GM18519 (cell line): ENCODE measurements at regions not wholly inside any gene's neighbourhood (a gene's known extent, or its start where the extent isn't known, plus 50 kb on each side); places are given as distances from the start of the nearest gene placed in this dataset.
"Not testable (repeated sequence)": the region's sequence is repeated elsewhere in the genome, so short reads cannot be mapped to it uniquely, and the experiment has no call there.

Experiments used
- ATAC-seq: cut with Tn5 transposase; IDR thresholded peaks from one replicate; pipeline ENCODE4 v1.9.1; 2021; ENCODE audit warnings: mild to moderate bottlenecking, moderate library complexity; ENCODE audit not compliant: unreplicated experiment, low FRiP score

DNA sequence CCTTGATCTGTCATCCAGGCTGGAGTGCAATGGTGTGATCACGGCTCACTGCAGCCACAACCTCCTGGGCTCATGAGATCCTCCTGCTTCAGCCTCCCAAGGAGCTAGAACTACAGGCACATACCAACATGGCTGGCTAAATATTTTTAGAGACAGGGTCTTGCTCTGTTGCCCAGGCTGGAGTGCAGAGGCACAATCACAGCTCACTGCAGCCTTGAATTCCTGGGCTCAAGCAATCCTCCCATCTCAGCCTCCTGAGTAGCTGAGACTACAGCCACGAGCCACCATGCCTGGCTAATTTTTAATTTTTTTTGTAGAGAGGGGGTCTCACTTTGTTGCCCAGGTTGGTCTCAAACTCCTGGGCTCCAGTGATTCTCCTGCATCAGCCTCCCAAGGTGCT, 106.3 kb upstream of the ZNF536 start:
- ATAC-seq, result not testable (repeated sequence)

DNA sequence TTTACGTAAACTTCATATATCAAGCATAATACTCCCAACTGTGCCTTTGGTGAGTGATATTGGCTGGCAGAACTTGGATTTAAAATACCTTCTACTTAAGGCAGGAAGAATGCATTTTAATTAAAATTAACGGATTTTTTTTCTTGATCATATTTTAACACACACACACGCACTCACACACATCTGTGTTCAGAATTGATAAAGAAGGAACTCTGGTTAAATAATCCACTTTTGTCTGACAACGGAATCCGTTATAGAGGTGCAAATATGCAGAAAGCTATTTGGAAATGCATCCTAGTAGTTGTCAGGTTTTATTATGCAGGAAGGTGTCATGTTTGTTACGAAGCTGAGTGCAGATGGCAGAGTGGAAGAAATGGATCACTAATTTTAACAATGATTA, 105.5 kb upstream of the ZNF536 start:
- ATAC-seq, result no peak

DNA sequence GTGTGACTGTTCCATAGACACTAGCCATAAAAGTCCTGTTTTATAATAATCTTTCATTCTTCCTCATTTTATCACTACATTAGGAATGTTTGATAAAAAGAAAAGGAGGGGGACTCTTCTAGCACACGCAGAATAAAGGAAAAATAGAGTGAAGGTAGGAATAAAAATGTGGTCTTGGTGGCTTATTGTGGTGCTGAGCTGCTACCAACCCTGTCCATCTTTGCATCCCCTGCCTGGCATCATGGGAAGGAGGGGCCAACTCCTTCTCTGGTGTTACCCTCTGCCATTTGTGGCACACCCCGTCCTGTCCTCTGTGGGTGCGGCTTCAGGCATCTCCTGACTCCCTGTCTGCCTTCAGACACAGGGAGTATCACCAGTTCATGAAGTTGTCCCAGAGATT, 104.9 kb upstream of the ZNF536 start:
- no peak for ATAC-seq

DNA sequence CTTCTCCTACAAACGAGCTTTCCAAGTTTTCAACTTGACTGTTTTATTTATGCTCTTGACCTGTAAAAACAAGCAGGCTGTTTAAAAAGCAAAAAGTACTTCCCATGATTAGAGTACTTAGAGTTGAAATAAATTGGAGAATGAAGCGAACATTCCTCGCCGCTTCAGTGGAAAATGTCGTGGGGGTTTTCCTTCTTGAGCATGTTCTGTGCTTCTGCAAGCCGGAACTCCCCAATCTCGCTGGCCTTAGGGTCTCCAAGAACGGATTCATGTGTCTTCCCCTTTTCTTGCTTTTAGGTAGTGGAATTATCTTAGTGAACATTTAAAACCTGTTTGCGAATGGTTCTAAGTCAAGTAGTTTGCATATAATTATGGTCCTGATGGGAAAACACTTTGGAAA, 103.6 kb upstream of the ZNF536 start:
- no peak for ATAC-seq

DNA sequence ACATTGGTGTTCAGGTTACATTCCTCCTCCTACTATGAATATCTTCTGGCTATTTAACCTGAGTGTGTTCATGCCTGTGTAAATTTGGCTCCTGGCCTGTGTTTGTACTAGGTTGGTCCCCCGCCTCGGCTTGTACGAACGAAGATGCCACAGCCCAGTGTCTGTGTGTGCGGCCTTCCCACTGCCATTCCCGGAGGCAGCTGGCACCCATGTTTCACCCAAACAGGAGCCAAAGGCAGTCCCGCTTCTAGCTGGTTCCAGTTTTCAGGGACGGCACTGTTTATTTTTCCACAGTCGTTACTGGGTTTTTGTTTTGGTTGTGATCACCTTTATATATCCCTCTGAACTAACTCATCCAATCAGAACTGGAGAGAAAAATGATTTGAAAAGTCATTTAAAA, 102.5 kb upstream of the ZNF536 start:
- ATAC-seq, result no peak

DNA sequence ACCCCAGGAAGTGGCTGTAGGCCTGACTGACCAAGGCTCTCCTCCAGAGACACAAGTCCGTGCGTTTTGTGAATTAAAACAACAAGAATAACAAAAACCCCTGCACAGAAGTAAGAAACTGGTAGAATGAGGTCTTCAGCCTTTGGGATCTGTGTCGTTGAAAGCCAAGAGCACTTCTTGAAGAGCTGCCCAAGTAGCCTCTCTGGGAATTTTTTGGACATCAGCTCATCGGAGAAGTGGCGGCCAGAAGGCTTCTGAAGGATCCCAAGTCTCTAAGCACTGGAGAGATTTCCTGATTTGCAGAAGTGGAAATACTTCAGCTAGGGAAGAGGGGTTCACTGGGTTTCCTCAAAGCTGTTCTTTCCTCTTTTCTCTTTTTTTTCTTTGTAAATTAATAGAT, 100.4 kb upstream of the ZNF536 start:
- no peak for ATAC-seq

DNA sequence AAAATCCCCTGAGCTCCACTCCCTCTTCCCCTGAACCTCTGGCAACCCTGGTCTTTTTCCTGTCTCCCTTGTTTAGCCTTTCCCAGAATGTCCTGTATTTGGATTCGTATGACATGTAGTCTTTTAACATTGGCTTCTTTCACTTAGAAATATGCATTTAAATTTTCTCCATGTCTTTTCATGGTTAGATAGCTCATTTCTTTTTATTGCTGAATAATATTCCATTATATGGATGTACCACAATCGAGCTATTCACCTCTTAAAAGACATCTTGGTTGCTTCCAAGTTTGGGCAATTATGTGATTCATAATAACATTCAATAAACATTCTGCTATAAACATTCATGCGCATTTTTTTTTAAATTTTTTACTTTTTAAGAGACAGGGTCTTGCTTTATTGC, 99.6 kb upstream of the ZNF536 start:
- no peak for ATAC-seq

DNA sequence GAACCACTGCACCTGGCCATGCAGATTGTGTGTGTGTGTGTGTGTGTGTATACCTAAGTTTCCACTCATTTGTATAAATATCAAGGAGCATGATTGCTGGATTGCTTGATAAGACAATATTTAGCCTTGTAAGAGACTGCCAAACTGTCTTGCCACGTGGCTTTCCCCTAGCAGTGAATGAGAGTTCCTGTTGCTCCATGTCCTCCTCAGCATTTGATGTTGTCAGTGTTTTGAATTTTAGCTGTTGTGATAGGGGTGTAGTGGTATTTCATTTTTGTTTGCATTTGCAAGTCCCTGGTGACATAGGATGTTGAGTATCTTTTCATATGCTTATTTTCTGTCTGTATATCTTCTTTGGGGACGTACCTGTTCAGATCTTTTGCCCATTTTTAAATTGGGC, 99.0 kb upstream of the ZNF536 start:
- ATAC-seq, result no peak

DNA sequence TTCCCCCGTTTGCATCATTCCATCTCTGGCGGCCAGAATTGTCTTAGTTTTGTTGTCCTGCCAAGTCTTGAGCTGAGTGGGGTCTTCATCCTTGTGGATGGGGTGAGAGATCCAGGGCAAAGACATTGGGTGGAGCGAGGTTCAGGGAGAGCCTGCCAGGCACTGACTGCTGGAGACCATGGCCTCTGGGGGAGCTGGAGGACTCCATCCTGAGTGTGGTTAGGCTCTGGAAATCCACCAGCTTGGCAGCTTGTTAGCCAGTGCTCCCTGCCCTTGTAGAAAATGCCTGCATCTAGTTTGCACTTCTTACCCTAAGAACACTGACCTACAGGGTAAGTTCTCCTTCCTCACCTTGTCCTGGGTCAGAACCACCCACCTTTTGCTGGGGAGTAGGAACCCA, 97.2 kb upstream of the ZNF536 start:
- ATAC-seq, result no peak

DNA sequence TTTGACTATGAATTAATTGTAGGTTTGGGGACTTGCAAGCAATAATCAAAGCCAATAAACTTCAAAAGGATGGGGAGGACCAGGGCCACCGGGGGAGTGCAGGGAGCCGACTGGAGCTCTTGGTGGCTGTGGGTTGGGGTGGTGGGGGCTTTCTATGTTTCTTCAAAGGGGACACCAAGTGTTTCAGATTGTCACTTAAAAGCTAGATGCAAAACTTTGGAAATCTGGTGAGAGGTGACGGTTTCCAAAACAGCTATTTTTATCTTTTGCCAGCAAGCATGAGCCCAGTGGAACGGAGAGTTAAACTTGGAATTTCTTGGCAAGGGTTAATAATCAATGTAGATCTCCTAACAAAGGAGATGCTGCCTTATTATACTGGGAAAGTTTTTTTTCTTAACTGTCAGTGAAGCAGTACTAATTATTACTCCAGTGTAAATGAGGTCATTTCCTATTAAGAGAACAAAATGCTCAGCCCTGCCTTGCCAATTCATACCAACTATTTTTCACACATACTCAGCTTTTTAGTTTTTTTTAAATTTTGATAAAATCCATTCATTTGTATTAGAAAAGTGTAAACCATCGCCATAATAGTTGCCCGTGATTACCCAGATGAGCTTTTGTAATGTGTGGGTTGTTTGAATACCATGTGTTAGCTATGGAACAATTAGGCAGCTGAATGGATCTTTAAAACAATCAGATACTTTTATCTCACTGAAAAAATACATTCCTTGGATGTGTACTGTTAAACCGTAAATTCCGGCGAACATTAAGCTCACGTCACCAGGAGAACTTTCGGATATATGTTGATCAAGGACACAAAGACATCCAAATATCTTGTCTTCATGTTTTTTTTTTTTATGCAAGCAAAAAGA, 95.9 kb upstream of the ZNF536 start:
- no peak for ATAC-seq

DNA sequence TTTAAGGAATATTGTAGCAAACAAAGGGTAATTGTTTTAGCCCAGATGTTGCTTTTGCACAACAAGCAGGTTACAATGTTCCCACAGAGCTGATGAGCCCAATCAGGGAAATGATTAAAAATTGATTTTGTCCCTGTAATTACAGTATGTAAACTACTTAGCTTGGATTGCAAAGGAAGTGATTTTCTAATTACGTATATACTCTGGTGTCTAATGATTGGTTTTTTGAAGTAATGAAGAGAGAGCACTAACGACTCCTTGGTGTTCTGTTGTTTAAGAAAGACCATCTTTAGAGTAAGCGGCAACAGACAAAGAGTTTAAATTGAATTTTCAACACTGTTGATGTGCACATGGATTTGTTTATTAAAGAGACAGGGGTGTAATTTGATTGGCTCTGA, 95.3 kb upstream of the ZNF536 start:
- ATAC-seq, result no peak

DNA sequence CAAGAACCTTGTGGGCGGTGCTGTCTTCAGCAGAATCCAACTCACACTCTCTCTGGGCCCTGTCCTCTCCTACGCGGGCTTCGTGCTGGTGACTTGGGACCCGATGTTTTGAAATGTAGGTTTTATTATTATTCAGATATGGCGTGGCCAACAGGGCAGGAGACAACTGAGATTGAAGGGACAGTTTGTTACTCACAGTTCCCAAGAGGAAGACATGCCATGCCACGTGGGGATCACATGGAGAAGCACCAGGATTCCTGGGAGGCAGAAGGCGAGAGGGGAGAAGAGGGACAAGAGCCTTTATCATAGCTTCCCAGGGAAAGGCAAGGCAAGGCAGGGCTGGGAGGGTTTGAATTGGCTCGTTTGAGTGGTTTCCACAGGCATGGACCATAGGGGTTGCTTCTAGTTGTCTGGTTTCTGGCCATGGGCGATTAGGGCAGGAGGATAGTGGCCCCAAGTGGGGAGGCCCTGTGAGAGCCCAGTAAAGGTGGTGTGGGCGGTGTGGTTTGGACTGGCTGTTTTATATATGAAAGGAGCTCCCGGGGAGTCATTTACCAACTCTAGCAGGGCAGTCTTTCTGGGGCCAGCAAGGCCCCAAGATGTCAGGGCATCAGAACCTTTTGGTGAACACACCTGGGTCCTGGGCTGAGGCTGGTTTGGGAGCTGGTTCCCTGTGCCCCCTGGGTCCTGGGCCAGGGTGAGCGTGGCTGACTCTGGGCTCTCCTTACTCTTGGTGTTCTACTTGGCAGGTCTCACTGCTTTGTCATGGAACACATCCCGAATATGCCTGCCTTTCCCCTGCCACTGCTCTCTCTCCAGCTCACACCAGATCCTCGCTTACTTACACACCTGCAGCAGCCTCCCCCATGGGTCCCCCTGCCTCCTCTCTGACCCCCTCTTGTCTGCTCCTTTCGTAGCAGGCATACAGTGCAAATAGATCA, 94.0 kb upstream of the ZNF536 start:
- no peak for ATAC-seq

DNA sequence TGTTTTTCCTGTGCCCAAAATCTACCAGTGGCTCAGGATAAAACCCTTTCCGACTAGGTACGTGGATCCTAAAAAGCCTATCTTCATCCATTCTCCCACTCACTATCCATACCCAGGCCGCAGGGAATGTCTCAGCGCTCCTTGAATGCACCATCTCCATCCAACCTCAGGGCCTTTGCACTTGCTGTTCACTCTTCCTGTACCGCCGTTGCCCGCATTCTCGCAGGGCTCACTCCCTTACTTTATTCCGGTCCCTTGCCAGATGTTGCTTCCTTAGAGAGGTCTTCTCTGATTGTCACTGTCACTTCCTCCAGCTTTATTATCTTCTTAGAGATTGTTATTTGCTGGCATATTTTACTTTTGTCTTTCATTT, 93.3 kb upstream of the ZNF536 start:
- no peak for ATAC-seq

DNA sequence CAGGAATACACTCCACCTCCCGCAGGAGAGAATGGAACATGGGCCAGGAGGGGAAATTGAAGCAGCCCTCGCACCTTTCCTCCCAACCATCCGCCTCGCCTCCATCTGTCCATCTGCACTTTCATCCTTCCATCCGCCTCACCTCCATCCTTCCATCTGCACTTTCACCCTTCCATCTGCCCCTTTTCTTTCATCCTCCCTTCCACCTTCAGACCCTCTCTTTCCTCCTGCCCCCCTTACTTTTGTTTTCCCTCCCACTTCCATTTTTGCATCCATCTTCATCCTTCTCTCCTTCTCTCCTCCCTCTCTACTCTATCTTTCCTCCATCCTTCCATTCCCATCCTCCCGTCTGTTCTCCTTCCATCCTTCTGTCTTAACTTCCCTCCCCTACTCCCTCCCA, 92.2 kb upstream of the ZNF536 start:
- ATAC-seq, result no peak

DNA sequence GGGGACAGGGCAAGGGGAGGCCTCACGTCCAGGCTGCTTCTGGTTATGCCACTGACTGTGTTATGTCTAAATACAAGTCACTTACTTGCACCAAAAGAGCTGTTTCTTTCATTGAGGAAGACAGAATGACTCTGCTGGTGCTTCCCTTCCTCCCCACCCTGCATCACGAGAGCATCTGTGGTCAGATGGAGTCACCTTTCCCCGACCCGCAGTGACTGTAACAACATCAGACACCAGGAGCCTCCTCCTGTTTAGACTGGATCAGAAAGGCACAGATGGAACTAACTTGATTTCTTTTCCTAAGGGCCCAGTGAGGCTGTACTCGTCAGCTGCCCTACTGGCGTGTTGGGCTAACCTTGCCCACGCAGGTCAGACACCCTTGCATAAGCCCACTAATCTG, 90.3 kb upstream of the ZNF536 start:
- no peak for ATAC-seq

DNA sequence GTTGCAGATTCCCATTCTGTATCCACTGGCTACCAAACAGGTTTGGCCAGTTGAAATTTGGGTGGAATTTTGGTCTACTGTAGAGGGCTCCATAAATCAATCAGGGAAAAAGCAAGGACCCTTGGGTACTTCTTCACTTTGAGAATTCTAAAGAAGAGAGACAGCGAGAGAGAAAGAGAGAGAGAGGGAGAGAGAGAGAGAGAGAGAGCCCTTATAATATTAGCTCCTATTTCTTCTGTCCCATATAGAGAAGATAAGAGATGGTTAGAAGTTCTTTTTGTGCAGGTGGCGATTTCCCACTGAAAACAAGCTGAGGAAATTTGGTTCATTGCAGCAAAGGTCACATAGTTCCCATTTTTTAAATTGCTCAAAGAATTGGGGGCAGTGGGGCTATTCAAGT, 88.6 kb upstream of the ZNF536 start:
- no peak for ATAC-seq

DNA sequence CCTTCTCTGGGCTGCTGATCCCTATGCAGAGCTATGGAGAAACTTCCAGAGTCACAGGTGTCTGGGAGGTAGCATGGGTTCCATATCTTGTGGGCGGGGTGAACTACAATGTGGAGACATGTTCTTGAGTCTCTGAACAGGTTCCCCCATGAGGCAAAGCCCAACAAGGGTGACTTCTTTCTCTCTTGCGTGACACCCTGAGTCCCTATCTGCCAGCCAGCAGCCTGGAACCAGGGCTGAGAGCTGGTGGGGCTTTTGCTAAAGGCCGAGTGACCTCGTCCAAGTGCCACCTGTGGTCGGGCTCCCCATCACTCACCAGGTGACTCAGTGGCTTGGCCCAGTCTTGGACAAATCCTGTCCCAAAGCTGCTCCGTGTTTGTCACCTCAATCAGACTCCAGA, 88.0 kb upstream of the ZNF536 start:
- ATAC-seq, result no peak

DNA sequence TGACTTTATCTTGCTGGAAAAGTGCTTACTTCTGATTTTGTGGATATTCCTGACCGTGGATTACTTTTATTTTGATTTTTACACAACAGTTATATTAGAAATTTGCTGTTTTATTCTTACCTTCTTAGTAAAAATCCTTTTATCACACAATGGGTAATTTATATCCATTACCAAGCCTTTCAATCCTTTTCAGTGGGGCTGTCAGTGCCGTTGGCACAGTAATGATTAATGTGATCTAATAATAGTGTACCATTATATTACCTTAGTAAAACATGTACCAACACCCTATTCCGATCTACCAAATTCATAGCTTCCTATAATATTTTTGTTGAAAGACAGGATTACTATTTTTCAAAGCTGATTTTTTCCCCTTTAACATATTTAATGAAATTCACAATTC, 87.3 kb upstream of the ZNF536 start:
- ATAC-seq, result no peak

DNA sequence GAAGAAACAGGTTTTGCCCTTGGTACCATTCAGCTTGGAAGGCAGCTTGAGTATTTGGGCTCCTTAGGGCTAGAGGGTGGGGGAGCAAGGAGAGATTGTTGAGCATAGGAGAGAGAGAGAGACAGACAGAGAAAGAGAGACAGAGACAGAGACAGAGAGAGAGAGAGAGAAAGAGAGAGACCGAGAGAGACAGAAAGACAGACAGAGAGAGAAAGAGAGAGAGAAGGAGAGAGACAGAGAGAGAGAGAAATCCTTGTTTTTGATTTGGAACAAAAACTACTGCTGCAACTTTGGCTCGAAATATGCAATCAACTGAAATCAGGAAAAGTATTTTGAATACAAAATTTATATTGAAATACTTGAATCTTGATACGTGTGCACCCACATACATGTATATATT, 85.8 kb upstream of the ZNF536 start:
- no peak for ATAC-seq

DNA sequence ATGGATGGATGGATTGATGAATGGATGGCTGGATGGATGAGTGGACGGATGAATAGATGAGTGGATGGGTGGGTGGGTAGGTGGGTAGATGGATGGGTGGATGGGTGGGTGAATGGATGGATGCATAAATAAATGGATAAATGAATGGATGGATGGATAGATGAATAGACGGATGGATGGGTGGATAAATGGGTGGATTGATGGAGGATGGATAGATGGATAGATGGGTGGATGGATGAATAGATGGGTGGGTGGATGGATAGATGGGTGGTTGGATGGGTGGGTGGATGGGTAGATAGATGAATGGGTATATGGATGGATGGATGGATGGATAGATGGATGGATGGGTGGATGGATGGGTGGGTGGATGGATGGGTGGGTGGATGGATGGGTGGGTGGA, 84.9 kb upstream of the ZNF536 start:
- no peak for ATAC-seq

DNA sequence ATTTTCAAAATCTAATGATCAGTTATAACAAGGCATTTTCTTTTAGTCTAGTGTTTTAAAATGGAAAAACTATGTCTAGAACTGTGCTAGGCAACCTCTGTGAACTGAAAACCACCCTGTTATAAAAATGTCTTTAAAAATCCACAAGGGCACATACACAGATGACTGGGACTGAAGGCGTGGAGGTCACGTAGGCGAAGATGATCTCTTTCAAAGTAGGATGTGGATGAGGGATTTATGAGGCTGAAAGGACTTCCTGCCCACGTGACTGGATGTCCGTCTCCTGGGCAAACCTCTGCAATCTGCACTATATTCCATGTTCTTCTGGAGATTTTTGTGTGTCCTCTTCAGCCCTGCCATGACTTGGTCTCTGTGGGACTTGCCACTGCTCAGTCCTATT, 84.2 kb upstream of the ZNF536 start:
- ATAC-seq, result no peak

DNA sequence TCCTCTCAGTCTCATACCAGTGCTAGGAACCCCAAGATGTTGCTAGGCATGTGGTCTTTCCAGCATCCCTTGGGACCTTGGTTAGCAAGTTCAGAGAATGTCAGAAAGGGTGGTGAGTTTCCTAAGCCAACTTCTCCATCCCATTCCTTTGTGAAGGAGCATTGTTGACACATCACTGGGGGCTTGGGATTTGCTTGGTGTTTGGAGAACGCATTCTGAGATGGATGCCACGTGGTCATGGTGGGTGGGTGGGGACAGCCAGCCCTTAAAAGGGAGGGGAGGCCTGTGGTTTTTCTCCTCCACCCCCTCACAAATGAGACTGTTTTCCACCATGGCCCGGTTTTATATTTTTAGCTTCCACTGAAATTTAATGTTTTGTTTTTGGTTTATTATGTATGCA, 83.3 kb upstream of the ZNF536 start:
- ATAC-seq, result no peak
